HepG2 (cell line): ENCODE measurements at regions not wholly inside any gene's neighbourhood (a gene's known extent, or its start where the extent isn't known, plus 50 kb on each side); places are given as distances from the start of the nearest gene placed in this dataset.

Source experiments
- ARHGAP35 ChIP-seq: sonication (generic); formaldehyde crosslinking; IDR thresholded peaks from 2 replicates; pipeline ENCODE4 v1.9.0; 2022; ENCODE audit warnings: mild to moderate bottlenecking, inconsistent platforms, moderate library complexity, missing genetic modification reagents, borderline replicate concordance
- BHLHE40 ChIP-seq: IDR thresholded peaks from 2 replicates; pipeline ENCODE4 v1.6.1; 2011; ENCODE audit warnings: low read length, improper control_type of control experiment
- BORCS8-MEF2B ChIP-seq: sonication (generic); formaldehyde crosslinking; IDR thresholded peaks from 2 replicates; pipeline ENCODE4 v1.8.0; 2022; ENCODE audit warnings: mild to moderate bottlenecking, missing genetic modification reagents
- DBP ChIP-seq: sonication (generic); formaldehyde crosslinking; IDR thresholded peaks from 2 replicates; pipeline ENCODE4 v1.4.0; 2020; ENCODE audit warnings: missing genetic modification reagents; ENCODE audit errors: not compliant biosample characterization
- HES4 ChIP-seq: sonication (generic); formaldehyde crosslinking; IDR thresholded peaks from 2 replicates; pipeline ENCODE4 v1.9.0; 2021; ENCODE audit warnings: mild to moderate bottlenecking, missing genetic modification reagents, borderline replicate concordance
- JUND ChIP-seq: sonication (generic); formaldehyde crosslinking; IDR thresholded peaks from 2 replicates; pipeline ENCODE4 v1.8.0; 2022; ENCODE audit warnings: mild to moderate bottlenecking, missing genetic modification reagents
- MAZ ChIP-seq, 2 experiments: sonication (generic) in 1 of 2; formaldehyde crosslinking in 1 of 2; IDR thresholded peaks; 2 replicates each; pipeline versions ENCODE4 v1.5.0 to v1.6.1; 2012 to 2020; ENCODE audit warnings: low read depth in 2 of 2, mild to moderate bottlenecking in 2 of 2, borderline replicate concordance in 1 of 2, improper control_type of control experiment in 1 of 2, low read length in 1 of 2, missing genetic modification reagents in 1 of 2, moderate library complexity in 1 of 2
- NCOR1 ChIP-seq: fragments of 200-600 bp; sonication (generic); IDR thresholded peaks from 2 replicates; pipeline ENCODE4 v1.7.0; 2017; ENCODE audit warnings: antibody characterized with exemption, low read length, borderline replicate concordance
- NFIB ChIP-seq: sonication (generic); formaldehyde crosslinking; IDR thresholded peaks from 2 replicates; pipeline ENCODE4 v1.9.0; 2021; ENCODE audit warnings: missing genetic modification reagents, mild to moderate bottlenecking, borderline replicate concordance
- PAXIP1 ChIP-seq: sonication (generic); formaldehyde crosslinking; conservative IDR thresholded peaks from 2 replicates; pipeline ENCODE4 v1.4.0; 2020; ENCODE audit warnings: mild to moderate bottlenecking, missing genetic modification reagents, moderate library complexity
- PCBP1 ChIP-seq: fragments of 200-400 bp; formaldehyde crosslinking; IDR thresholded peaks from 2 replicates; pipeline ENCODE4 v1.6.1; 2017; ENCODE audit warnings: mild to moderate bottlenecking, low read depth, low read length, borderline replicate concordance
- POGZ ChIP-seq: sonication (generic); formaldehyde crosslinking; IDR thresholded peaks from 2 replicates; pipeline ENCODE4 v1.4.0; 2020; ENCODE audit warnings: mild to moderate bottlenecking, missing genetic modification reagents
- RNF2 ChIP-seq: fragments of 450-650 bp; conservative IDR thresholded peaks from 2 replicates; pipeline ENCODE4 v1.6.1; 2016; ENCODE audit warnings: low read depth
- SIN3B ChIP-seq: fragments of 150-350 bp; IDR thresholded peaks from 2 replicates; pipeline ENCODE4 v1.6.1; 2014; ENCODE audit warnings: low read length
- ZBTB20 ChIP-seq: sonication (generic); formaldehyde crosslinking; IDR thresholded peaks from 2 replicates; pipeline ENCODE4 v1.8.1; 2023; ENCODE audit warnings: missing genetic modification reagents, low read depth, mild to moderate bottlenecking, borderline replicate concordance
- ZNF121 ChIP-seq: sonication (generic); formaldehyde crosslinking; IDR thresholded peaks from 2 replicates; pipeline ENCODE4 v1.5.0; 2020; ENCODE audit warnings: mild to moderate bottlenecking, missing genetic modification reagents
- ZNF230 ChIP-seq: sonication (generic); formaldehyde crosslinking; IDR thresholded peaks from 2 replicates; pipeline ENCODE4 v1.4.0; 2020; ENCODE audit warnings: mild to moderate bottlenecking, missing genetic modification reagents
- ZNF350 ChIP-seq: sonication (generic); formaldehyde crosslinking; IDR thresholded peaks from 2 replicates; pipeline ENCODE4 v1.4.0; 2020; ENCODE audit warnings: mild to moderate bottlenecking, low read depth, missing genetic modification reagents, borderline replicate concordance
- ZNF383 ChIP-seq: sonication (generic); formaldehyde crosslinking; IDR thresholded peaks from 2 replicates; pipeline ENCODE4 v1.4.0; 2020; ENCODE audit warnings: missing genetic modification reagents, mild to moderate bottlenecking, borderline replicate concordance
- ZNF496 ChIP-seq: sonication (generic); formaldehyde crosslinking; IDR thresholded peaks from 2 replicates; pipeline ENCODE4 v1.8.1; 2023; ENCODE audit warnings: mild to moderate bottlenecking, moderate library complexity, missing genetic modification reagents; ENCODE audit not compliant: insufficient replicate concordance
- ZNF549 ChIP-seq: sonication (generic); formaldehyde crosslinking; IDR thresholded peaks from 2 replicates; pipeline ENCODE4 v1.5.0; 2020; ENCODE audit warnings: missing genetic modification reagents
- TF ChIP-seq, protein P1 (sequence below): sonication (generic); formaldehyde crosslinking; IDR thresholded peaks from 2 replicates; pipeline ENCODE4 v1.8.0; 2023; ENCODE audit warnings: mild to moderate bottlenecking, missing genetic modification reagents
- TF ChIP-seq, protein P2 (sequence below): IDR thresholded peaks from 2 replicates; pipeline ENCODE4 v1.6.1; 2016; ENCODE audit warnings: mild to moderate bottlenecking

DNA sequence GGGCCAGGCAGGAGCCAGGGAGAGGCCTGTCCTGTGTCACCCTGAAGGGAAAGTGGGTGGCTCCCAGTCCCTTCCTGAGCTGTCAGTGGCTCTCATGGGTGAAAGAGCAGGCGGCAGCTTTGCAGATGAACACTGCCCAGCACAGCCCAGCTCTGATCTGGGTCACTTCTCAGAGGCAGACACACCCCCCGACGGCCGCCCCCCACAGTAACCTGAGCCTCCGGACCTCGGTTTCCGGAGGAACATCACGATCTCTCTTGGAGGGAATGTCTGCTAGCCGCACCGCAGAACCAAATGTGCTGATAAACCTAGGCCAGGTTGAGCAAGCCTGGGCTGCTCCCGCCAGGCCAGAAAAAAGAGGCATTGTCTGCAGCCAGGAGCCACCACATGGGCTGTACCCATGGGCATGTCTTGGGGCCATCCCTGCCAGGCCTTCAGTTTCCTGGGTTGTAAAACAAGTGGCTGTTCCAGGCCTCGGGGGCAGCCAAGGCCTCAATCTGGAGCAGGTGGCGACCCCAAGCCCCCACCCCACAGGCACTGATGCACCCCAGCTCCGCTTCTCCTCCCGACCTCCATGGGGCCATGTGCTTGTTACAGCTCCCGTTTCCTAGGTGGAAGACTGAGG lies 57.6 kb downstream of the NCOR2 start (continued):
- no peak for TF ChIP-seq NCOR1
- TF ChIP-seq ZNF121 (CRISPR knock-in tag), result no peak
- peak; percentile 53 for TF ChIP-seq PAXIP1 (CRISPR knock-in tag)
- no peak for TF ChIP-seq DBP (CRISPR knock-in tag)
- no peak for TF ChIP-seq POGZ (CRISPR knock-in tag)
- no peak for TF ChIP-seq ZBTB20 (CRISPR knock-in tag)
- TF ChIP-seq RNF2, result 0 out of 2 replicates have a peak, but pooled peaks have one; percentile 36
- TF ChIP-seq ZNF230, result no peak
- TF ChIP-seq BHLHE40, result no peak
- no peak for TF ChIP-seq MAZ (IDR thresholded peaks at IDR 0.05; ENCODE audit: borderline replicate concordance, low read depth, low read length)
- TF ChIP-seq MAZ (CRISPR knock-in tag; IDR thresholded peaks at IDR 0.05; ENCODE audit: low read depth), result no peak
- no peak for TF ChIP-seq PCBP1
- no peak for TF ChIP-seq ZNF350 (CRISPR knock-in tag)
- TF ChIP-seq, protein P1, sequence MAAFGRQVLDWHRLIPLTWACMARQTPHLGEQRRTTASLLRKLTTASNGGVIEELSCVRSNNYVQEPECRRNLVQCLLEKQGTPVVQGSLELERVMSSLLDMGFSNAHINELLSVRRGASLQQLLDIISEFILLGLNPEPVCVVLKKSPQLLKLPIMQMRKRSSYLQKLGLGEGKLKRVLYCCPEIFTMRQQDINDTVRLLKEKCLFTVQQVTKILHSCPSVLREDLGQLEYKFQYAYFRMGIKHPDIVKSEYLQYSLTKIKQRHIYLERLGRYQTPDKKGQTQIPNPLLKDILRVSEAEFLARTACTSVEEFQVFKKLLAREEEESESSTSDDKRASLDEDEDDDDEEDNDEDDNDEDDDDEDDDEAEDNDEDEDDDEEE (CRISPR knock-in tag), result no peak
- no peak for TF ChIP-seq ZNF549 (CRISPR knock-in tag)
- no peak for TF ChIP-seq ZNF383
- TF ChIP-seq ZNF496 (CRISPR knock-in tag), result no peak
- TF ChIP-seq SIN3B, result no peak
- TF ChIP-seq, protein P2, sequence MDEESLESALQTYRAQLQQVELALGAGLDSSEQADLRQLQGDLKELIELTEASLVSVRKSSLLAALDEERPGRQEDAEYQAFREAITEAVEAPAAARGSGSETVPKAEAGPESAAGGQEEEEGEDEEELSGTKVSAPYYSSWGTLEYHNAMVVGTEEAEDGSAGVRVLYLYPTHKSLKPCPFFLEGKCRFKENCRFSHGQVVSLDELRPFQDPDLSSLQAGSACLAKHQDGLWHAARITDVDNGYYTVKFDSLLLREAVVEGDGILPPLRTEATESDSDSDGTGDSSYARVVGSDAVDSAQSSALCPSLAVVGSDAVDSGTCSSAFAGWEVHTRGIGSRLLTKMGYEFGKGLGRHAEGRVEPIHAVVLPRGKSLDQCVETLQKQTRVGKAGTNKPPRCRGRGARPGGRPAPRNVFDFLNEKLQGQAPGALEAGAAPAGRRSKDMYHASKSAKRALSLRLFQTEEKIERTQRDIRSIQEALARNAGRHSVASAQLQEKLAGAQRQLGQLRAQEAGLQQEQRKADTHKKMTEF (CRISPR knock-in tag), result peak; percentile 51; the same call in 1 of the 2 replicates
- no peak for TF ChIP-seq ARHGAP35 (CRISPR knock-in tag)
- no peak for TF ChIP-seq BORCS8-MEF2B (CRISPR knock-in tag)
- TF ChIP-seq NFIB (CRISPR knock-in tag), result no peak
- TF ChIP-seq JUND (CRISPR knock-in tag), result no peak
- TF ChIP-seq HES4 (CRISPR knock-in tag), result no peak
